ENCODE measurements at regions not wholly inside any gene's neighbourhood (a gene's known extent, or its start where the extent isn't known, plus 50 kb on each side); places are given as distances from the start of the nearest gene placed in this dataset.

DNA sequence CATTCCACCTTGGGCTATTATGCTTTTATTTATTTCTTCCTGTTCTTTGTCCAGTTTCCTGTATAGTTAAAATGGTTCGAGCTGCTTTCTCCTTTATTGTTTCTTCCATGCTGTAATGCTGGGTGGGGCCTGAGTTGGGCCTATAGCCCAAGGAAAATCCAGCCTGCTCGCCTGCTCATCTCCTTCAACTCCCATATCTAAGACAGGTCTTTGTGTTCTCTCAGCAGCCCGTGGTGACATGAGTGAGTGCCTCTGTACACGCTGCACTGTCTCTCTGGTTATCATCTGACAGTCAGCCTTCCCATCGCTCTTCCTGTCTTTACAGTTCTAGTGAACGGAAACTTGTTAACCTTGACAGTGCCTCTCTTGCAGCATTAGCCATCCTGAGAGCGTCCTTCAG is 221.9 kb upstream of the SLC10A2 start:
- no peak overlapping the region for H3K27ac ChIP-seq (ENCODE audit: low read depth, low read length)
- Mint-ChIP-seq H3K36me3 (ENCODE audit: low read depth) (no peaks in the 10 kb centered on the region), H3K4me1 (peaks cover 15% of the 10 kb centered on the region), H3K27ac (no peak overlapping the region), H3K27me3 (ENCODE audit: insufficient read depth) (no peaks in the 10 kb centered on the region), H3K9me3 (no peaks in the 10 kb centered on the region), H3K4me3 (no peak overlapping the region)
- H3K27me3 ChIP-seq (ENCODE audit: control insufficient read depth, insufficient read depth, low read length, poor library complexity, severe bottlenecking), result no peaks in the 10 kb centered on the region
- H3K9me3 ChIP-seq (ENCODE audit: control insufficient read depth, low read length), result no peaks in the 10 kb centered on the region
- no peak for TF ChIP-seq CTCF (conservative IDR thresholded peaks at IDR 0.05)
- H3K36me3 ChIP-seq (ENCODE audit: control insufficient read depth, insufficient read depth, low read length), result no peaks in the 10 kb centered on the region
- no peak overlapping the region for H3K9ac ChIP-seq (ENCODE audit: extremely low read depth, low read length, poor library complexity, severe bottlenecking)
- peaks cover 6% of the 10 kb centered on the region for H3K4me1 ChIP-seq (ENCODE audit: control insufficient read depth, insufficient read depth, low read length)
- WGBS, 2 experiments (ENCODE audit: insufficient coverage in 1 of 2, insufficient read length in 1 of 2), result 92% methylated on average over 6 to 7 of the region's 7 CpGs
- no peak for DNase-seq
- H3K4me3 ChIP-seq (ENCODE audit: low read length), result no peak overlapping the region

- no peaks in the 10 kb centered on the region for H3K27me3 ChIP-seq (ENCODE audit: control insufficient read depth, insufficient read depth, low read length, poor library complexity, severe bottlenecking)
- no peaks in the 10 kb centered on the region for H3K36me3 ChIP-seq (ENCODE audit: control insufficient read depth, insufficient read depth, low read length)
- no peak overlapping the region for H3K9ac ChIP-seq (ENCODE audit: extremely low read depth, low read length, poor library complexity, severe bottlenecking)
- H3K4me3 ChIP-seq (ENCODE audit: low read length), result no peak overlapping the region
- H3K27me3 Mint-ChIP-seq (ENCODE audit: insufficient read depth), result no peaks in the 10 kb centered on the region
- H3K4me3 Mint-ChIP-seq, result no peak overlapping the region
- no peak for TF ChIP-seq CTCF (conservative IDR thresholded peaks at IDR 0.05)
- no peak for DNase-seq
- no peaks in the 10 kb centered on the region for H3K9me3 ChIP-seq (ENCODE audit: control insufficient read depth, low read length)
- peaks cover 6% of the 10 kb centered on the region for H3K4me1 ChIP-seq (ENCODE audit: control insufficient read depth, insufficient read depth, low read length)
- H3K9me3 Mint-ChIP-seq, result no peaks in the 10 kb centered on the region
- H3K36me3 Mint-ChIP-seq (ENCODE audit: low read depth), result no peaks in the 10 kb centered on the region
- H3K4me1 Mint-ChIP-seq, result peaks cover 20% of the 10 kb centered on the region
- no peak overlapping the region for H3K27ac Mint-ChIP-seq
- H3K27ac ChIP-seq (ENCODE audit: low read depth, low read length), result no peak overlapping the region
These were observed 221.4 kb upstream of the SLC10A2 start for GRCh38 chr13:103287659-103288058.

GRCh38 chr13:103284466-103284865 is 218.2 kb upstream of the SLC10A2 start:
- Histone ChIP-seq H3K4me1 (ENCODE audit: control insufficient read depth, insufficient read depth, low read length) (peaks cover 8% of the 10 kb centered on the region), H3K9me3 (ENCODE audit: control insufficient read depth, low read length) (no peaks in the 10 kb centered on the region), H3K36me3 (ENCODE audit: control insufficient read depth, insufficient read depth, low read length) (no peaks in the 10 kb centered on the region), H3K9ac (ENCODE audit: extremely low read depth, low read length, poor library complexity, severe bottlenecking) (no peak overlapping the region), H3K27me3 (ENCODE audit: control insufficient read depth, insufficient read depth, low read length, poor library complexity, severe bottlenecking) (no peaks in the 10 kb centered on the region), H3K27ac (ENCODE audit: low read depth, low read length) (no peak overlapping the region), H3K4me3 (ENCODE audit: low read length) (no peak overlapping the region)
- DNase-seq, result no peak
- no peak overlapping the region for H3K4me3 Mint-ChIP-seq
- no peaks in the 10 kb centered on the region for H3K27me3 Mint-ChIP-seq (ENCODE audit: insufficient read depth)
- H3K36me3 Mint-ChIP-seq (ENCODE audit: low read depth), result no peaks in the 10 kb centered on the region
- no peaks in the 10 kb centered on the region for H3K9me3 Mint-ChIP-seq
- 93 to 100% methylated on average over 2 of the region's 2 CpGs for WGBS, 2 experiments (ENCODE audit: insufficient coverage in 1 of 2, insufficient read length in 1 of 2)
- H3K4me1 Mint-ChIP-seq, result peaks cover 30% of the 10 kb centered on the region
- no peak for TF ChIP-seq CTCF (conservative IDR thresholded peaks at IDR 0.05)
- no peak overlapping the region for H3K27ac Mint-ChIP-seq

All from endodermal cell (in vitro differentiated cells).